ENCODE measurements at regions not wholly inside any gene's neighbourhood (a gene's known extent, or its start where the extent isn't known, plus 50 kb on each side); places are given as distances from the start of the nearest gene placed in this dataset.

DNA sequence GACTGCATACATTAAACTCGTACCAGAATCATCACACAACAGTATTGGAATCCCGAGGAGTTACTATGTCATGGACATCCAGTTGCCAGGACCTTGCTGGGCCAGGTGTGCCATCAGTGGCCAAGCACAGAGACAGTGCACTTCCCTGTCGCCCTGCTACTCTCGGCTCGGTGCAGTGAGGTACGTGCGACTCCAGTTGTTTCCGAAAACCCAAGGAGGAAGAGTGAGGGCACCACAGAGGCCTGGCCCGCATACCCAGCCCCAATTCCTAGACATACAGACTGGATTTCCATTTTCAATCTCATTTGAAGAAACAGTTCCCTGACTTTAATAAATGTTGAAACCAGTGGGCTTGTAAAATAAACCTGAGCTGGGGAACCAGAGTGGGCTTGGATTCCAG, 62.5 kb upstream of the AFDN start:
- Mint-ChIP-seq H3K9me3 (no peaks in the 10 kb centered on the region), H3K36me3 (no peaks in the 10 kb centered on the region), H3K27me3 (peaks cover 17% of the 10 kb centered on the region), H3K4me1 (no peaks in the 10 kb centered on the region), H3K4me3 (no peak overlapping the region), H3K27ac (no peak overlapping the region)
- no peak for ATAC-seq

DNA sequence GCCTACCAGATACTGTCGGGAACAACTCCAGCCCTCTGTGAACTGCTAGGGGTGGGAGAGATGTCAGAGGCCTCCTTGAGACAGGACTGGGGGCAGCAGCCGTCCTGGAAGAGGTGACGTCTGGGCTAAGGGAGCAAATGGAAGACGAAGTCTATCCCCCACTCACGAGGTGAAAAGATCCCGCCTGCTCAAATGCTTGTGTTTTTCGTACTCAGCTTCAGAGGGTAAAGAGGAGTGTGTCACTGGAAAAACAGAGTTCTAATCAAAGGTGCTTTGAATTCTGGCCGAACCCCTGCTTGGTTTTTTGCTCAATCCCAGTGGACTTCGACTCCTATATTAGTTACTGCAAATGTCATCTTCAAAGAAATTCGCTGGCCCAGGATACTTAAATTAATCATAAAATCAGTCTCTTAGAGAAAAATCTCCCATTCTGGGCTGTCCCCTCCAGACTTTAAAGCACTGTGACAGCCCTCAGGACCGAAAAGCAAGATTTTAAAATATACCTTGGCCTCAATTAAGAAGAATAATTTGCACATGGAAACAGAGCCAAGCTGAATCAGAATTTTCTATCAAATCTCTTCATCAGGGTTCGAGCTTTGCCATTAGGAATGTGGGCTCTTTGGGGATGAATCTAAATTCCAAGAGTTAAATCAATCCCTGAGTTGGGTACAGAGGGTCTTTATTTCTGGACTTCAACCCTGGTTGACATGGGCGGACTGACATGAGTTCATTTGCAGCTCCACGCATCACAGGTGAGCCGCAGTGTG, 61.8 kb upstream of the AFDN start:
- Mint-ChIP-seq H3K27ac (no peak overlapping the region), H3K4me3 (no peak overlapping the region), H3K27me3 (peaks cover 14% of the 10 kb centered on the region), H3K9me3 (no peaks in the 10 kb centered on the region), H3K36me3 (no peaks in the 10 kb centered on the region), H3K4me1 (no peaks in the 10 kb centered on the region)
- ATAC-seq, result no peak

- Mint-ChIP-seq H3K4me1 (no peaks in the 10 kb centered on the region), H3K9me3 (no peaks in the 10 kb centered on the region), H3K27ac (no peak overlapping the region), H3K4me3 (no peak overlapping the region), H3K27me3 (peaks cover 27% of the 10 kb centered on the region), H3K36me3 (no peaks in the 10 kb centered on the region)
- no peak for ATAC-seq
Measured at GRCh38 chr6:167766986-167767714, 59.6 kb upstream of the AFDN start.

- Mint-ChIP-seq H3K36me3 (no peaks in the 10 kb centered on the region), H3K27me3 (peaks cover 27% of the 10 kb centered on the region), H3K4me1 (no peaks in the 10 kb centered on the region), H3K27ac (no peak overlapping the region), H3K4me3 (no peak overlapping the region), H3K9me3 (no peaks in the 10 kb centered on the region)
- no peak for ATAC-seq
Measured at GRCh38 chr6:167767715-167768107, 59.0 kb upstream of the AFDN start.

DNA sequence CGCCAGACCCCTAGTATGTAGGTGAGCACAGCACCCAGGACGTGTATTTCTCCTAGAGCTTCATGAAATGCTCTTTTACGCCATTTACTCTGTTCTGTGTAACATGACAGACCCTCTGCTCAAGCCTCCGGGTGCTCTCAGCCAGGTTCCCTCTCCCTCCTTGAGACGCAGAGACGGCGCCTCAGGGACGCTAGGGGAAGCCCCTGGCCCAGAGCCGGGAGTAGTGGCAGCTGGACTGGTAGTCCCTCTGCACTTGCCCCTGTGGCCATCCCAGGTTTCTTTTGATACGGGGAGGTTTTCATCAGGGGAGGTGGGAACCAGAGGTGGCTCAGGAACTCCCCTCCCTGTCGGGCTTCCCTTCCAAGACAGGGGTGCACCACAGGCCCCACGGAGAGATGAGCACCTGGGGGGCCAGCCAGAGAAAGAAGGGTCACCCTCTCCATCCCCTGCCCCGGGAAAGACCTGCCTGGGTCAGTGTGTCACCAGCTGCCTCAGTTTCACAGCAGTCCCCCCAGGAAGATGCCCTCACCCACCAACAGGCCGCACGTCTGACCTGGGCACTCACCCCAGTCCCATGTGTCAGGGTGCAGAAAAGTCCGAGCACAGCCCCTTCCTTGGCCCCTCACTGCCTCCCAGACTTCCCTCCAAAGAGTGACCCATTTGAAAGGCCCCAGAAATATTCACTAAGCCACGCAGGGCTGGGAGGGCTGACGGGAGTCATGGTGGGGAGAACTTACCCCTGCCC, 58.1 kb upstream of the AFDN start:
- Mint-ChIP-seq H3K9me3 (no peaks in the 10 kb centered on the region), H3K27ac (no peak overlapping the region), H3K4me1 (no peaks in the 10 kb centered on the region), H3K27me3 (peaks cover 27% of the 10 kb centered on the region), H3K4me3 (no peak overlapping the region), H3K36me3 (no peaks in the 10 kb centered on the region)
- no peak for ATAC-seq

DNA sequence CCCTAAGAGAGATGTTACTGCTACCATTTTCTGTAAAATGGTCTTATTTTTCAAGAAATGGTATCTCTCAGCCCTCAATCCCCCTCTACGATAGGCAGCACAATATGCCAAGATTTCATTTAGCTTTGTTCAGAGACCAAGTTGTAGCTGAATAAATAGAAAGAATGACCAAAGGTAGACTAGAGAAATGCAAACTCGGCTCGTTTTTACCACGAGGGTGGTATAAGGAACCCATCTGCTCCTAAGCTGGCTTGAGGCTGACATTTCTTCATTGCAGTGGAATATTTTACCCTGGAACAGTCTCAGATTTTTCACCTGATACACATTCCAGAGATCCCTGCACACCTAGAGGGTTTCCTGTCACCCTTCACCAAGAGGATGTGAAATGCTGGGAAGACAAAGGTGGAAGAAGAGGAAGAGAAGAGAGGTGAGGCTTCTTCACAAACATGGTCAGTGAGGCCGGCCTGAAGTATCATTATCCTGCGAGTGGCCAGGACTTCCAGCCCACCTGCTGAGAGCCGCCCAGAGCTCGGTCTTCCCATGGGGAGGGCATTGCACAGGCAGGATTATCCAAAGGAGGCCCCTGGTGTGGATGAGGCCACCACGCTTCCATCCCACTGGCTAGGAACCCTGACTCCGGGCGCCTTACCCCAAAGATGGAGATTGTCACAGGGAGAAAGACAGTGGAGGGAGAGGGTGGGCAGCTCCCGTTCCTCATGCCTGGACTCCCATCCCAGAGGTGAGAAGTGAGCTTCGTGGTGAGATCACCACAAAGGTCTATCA, 57.1 kb upstream of the AFDN start:
- H3K4me3 Mint-ChIP-seq, result no peak overlapping the region
- H3K27me3 Mint-ChIP-seq, result peaks cover 27% of the 10 kb centered on the region
- ATAC-seq, result no peak
- H3K36me3 Mint-ChIP-seq, result no peaks in the 10 kb centered on the region
- no peak overlapping the region for H3K27ac Mint-ChIP-seq
- no peaks in the 10 kb centered on the region for H3K4me1 Mint-ChIP-seq
- H3K9me3 Mint-ChIP-seq, result no peaks in the 10 kb centered on the region

- H3K4me1 Mint-ChIP-seq, result no peaks in the 10 kb centered on the region
- no peak overlapping the region for H3K27ac Mint-ChIP-seq
- no peak overlapping the region for H3K4me3 Mint-ChIP-seq
- peaks cover 27% of the 10 kb centered on the region for H3K27me3 Mint-ChIP-seq
- no peak for ATAC-seq
- no peaks in the 10 kb centered on the region for H3K9me3 Mint-ChIP-seq
- H3K36me3 Mint-ChIP-seq, result no peaks in the 10 kb centered on the region
Measured at GRCh38 chr6:167770291-167770955, 56.3 kb upstream of the AFDN start.

DNA sequence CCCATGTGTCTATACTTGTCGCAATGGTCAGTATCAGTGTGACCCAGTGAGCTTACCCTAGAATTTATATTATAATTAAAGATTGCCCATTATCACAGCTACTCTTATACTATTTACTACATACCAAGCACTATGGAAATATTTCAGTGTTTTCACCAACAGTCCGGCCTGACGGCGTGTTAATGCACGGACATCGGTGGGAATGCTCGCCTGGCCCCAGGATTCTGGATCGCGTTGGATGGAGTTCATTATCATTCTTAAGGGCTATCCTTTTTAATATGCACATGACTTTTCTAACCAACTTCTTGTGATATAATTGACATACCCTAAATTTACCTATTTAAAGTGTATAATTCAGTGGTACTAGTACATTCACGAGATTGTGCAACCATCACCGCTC, 51.8 kb upstream of the AFDN start:
- H3K4me3 Mint-ChIP-seq, result no peak overlapping the region
- H3K9me3 Mint-ChIP-seq, result no peaks in the 10 kb centered on the region
- ATAC-seq, result no peak
- H3K27me3 Mint-ChIP-seq, result peaks cover 42% of the 10 kb centered on the region
- no peak overlapping the region for H3K27ac Mint-ChIP-seq
- H3K36me3 Mint-ChIP-seq, result no peaks in the 10 kb centered on the region
- no peaks in the 10 kb centered on the region for H3K4me1 Mint-ChIP-seq

GRCh38 chr6:167776906-167777627, 49.6 kb upstream of the AFDN start:
- Mint-ChIP-seq H3K4me3 (no peak overlapping the region), H3K27me3 (peaks cover 36% of the 10 kb centered on the region)

More at GRCh38 chr6:167776906-167777627, 49.6 kb upstream of the AFDN start:
- Mint-ChIP-seq H3K27ac (no peak overlapping the region), H3K4me1 (no peaks in the 10 kb centered on the region), H3K9me3 (no peaks in the 10 kb centered on the region), H3K36me3 (no peaks in the 10 kb centered on the region)
- ATAC-seq, result no peak

Measured in stimulated activated memory B cell treated with anti-CD40 and anti-IgM and Interleukin-4, amounts not matched to agents 10 μg/mL and 1 μg/mL and 100 μg/mL, for 72 hours (primary cell).